GM12878 (cell line): ENCODE measurements at regions not wholly inside any gene's neighbourhood (a gene's known extent, or its start where the extent isn't known, plus 50 kb on each side); places are given as distances from the start of the nearest gene placed in this dataset.

Experiments used
- NR2C2 ChIP-seq: IDR thresholded peaks from 2 replicates; pipeline ENCODE4 v1.6.1; 2011; ENCODE audit warnings: borderline replicate concordance, low read depth; ENCODE audit not compliant: control insufficient read depth, insufficient read length
- POLR2A ChIP-seq: IDR thresholded peaks from 2 replicates; pipeline ENCODE4 v1.6.1; 2011; ENCODE audit warnings: low read depth, mild to moderate bottlenecking, low read length
- POLR2AphosphoS5 ChIP-seq: IDR thresholded peaks from 2 replicates; pipeline ENCODE4 v1.6.1; 2011; ENCODE audit warnings: mild to moderate bottlenecking, low read length, inconsistent platforms

- TF ChIP-seq NR2C2, result no peak
- no peak for TF ChIP-seq POLR2AphosphoS5
- TF ChIP-seq POLR2A, result no peak
Observed at GRCh38 chr12:17878714-17879113, 211.3 kb downstream of the RERGL start.
